ENCODE measurements at regions not wholly inside any gene's neighbourhood (a gene's known extent, or its start where the extent isn't known, plus 50 kb on each side); places are given as distances from the start of the nearest gene placed in this dataset.
"Not testable (repeated sequence)": the region's sequence is repeated elsewhere in the genome, so short reads cannot be mapped to it uniquely, and the experiment has no call there.

DNA sequence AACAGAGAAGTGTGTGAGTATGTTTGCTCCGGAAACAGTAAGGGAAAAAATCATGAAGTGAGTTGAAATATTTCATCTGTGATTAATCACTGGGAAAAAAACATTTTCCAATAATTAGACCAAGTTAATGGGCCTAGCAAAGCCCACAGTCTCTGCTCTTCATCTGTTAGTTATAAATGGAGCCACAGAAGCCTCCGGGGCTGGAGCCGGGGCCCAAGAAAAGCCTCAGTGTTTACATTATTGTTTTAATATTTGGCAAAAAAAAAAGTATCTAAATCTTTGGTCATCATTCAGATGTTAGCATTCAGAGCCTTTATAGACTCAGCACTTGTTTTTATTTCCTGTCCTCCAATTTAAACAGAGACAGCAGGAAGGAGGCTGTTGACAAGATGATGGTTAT, 115.0 kb downstream of the UBE2U start:
- DNase-seq, result no peak

DNA sequence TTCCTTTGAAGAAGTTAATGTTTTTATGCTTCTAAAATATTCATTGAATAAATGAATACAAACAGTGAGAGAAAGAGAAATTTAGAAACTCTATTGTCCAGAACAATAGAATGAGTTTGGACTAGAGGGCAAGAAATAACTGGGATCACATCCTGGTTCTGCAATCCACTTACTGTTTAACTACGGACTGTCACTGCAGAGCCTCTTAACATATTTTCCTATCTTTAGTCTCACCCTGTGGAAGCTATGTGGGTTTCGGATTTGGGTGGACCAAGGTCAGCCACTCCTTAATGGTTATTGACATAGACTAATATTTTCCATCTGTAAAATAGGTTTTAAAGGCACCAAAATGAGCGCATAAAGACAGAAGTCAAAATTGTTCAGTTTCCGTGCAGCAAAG, 116.6 kb downstream of the UBE2U start:
- no peak for DNase-seq

DNA sequence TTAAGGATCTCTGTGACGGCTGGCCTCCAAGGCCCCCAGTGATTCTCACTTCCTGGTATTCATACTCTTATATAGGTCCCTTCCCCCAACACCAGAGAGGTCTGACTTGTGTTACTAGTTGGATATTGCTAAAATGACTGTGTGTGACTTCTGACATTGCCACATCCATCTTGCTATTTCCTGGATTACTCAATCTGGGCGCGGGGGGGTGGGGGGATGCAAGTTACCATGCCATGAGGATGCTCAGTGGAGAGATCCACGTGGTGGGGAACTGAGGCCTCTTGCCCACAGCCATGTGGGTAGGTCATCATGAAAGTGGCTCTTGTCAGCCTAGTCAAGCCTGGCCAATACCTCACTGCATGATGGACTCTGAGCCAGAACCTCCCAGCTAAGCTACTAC, 117.0 kb downstream of the UBE2U start:
- DNase-seq, result no peak

DNA sequence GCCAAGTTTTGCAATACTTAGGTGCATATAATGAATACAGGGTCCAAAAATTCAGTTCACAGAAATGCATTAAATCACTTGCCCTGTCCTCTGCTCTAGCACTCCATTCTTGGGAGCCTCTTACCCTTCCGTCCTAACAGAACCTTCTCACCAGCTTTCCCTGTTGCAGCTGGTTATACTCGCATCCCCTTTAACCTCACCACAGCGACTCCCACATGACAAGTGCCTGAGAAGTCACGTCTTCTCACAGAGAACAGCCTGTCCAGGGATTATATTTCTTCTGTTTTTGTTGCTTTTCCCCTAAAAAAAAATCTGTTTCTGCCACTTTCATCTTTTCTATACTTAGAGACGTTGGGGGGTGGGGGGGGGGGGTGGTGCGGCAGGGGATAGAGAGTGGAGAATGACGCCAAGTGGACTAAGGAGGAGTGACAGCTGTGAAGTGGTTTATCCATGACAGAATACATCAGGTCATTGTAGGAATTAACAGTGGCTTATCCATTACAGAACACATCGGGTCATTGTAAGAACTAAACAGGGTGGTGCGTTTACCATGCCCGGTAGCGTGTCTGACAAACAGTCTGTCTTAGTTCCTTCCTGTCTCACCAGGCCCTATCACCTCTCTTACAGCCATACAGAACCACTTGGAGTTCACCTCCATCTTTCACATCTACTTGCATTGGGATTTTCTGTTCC, 117.6 kb downstream of the UBE2U start:
- no peak for DNase-seq

DNA sequence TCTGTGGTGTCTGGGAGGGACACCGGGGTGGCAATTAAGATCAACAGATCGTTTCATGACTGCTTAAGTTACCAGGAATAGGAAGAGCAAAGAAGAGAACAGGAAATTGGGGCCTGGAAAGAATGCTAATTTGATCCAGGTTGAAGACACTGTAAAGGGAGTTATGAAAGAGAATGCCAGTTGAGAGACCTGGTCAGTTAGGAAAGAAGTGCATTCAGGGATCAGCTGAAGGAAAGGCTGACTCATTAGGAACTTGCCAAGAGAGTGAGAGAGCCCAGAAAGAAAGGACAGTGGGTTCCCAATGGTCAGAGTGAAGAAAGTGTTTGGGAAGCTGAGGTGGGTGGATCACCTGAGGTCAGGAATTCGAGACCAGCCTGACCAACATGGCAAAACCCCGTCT, 119.6 kb downstream of the UBE2U start:
- no peak for DNase-seq

DNA sequence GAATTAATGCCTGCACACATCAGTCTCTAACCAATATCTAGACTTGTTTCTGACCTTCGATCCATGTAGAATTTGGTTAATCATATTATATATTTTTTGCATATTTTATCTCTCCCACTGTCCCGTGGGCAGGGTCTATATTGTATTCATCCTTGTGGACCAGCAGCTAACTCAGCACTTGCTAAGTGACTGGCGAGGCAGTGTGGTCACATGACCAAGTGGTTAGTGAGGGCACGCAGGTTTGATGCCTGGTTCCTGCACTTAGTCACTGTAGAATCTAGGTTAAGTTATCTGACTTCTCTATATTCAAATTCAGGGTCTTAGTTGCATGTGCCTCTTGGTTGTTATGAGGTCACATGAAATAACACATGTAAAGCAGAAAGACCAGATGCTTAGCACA, 120.5 kb downstream of the UBE2U start:
- no peak for DNase-seq

DNA sequence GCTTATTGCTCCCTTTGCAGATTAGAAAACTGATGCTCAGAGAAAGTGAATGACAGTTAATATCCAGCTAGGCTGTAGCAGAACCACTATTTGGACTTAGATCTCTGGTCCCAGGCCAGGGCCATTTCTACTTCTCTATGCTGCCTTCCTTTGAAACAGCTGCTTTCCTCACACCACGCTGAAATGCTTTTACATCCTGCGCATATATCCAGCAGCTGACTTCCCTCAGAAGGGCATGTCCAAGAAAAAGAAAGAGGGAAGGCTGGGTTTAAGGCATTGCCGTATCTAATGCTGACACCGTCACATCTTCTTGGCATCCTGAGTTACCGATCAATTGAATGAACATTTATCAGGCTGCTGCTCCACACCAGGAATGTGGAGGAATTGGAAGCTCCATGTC, 122.4 kb downstream of the UBE2U start:
- no peak for DNase-seq

DNA sequence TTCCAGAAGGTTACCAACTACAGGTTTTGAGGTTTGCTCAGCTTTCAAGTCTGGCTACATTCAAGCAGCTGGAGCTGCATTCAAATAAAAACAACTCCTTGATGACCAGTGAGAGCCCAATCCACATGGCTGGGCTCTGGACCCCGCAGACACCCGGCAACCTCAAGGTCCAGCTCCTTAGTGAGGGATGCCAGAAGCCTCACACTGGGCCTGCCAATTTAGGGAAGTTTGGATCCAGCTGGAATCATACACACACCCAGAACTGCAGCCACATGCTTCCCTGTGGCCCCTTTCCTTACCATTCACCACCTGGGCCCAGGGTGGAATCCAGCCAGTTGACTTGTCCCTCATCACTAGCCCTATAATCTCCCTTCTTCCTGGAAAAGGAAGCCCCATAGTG, 123.7 kb downstream of the UBE2U start:
- no peak for DNase-seq

DNA sequence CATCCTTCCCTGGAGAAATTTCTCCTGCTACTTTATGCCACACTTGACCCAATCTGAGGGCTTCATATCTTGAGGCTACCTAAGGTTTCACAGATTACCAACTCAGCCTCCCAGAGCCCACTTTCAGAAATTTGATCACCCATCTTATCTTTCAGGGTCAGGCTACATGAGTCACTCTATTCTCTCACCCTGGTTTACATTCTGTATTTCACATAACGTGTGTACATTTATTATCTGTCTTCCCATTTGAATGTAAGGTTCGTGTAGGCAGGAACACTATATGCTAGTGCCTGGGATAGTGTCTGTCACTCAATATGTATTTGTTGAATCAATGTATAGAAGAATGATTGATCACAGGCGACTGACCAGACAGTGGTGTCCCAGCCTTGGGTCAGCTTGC, 124.8 kb downstream of the UBE2U start:
- DNase-seq, result no peak

DNA sequence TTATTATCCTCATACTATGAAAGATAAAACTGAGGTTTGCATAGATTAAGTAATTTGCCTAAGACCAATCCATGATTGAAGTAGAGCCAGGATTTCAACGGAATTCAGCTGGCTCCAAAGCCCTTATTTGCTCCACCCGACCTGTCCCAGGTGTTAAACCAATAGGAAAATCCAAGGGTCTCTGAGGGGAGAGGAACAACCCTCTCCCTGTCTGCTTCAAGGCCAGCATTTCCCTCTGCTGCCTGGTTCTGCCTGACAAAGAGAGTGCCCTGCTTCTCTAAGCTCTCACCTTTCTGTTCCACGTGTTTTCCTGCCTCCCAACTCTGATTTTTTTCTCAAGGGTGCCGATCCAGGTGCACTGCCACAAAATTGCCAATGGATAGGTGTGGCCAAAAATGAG, 127.4 kb downstream of the UBE2U start:
- DNase-seq, result no peak

DNA sequence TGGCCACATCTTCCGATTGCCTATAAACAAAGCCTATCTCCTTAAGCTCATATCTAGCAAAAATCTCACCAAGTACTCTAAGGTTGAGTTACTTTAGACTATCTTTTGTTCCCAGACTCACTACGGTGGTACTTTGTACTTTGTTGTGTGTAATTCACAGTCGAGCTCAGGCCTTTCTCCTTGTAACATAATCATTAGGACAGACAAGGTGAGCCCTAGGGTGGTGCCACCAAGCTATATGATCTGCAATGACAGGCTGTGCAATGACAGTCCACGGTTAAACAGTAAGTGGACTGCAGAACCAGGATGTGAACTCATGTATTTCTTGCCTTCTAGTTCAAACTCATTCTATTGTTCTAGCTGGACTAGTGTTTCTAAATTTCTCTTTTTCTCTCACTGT, 132.2 kb downstream of the UBE2U start:
- no peak for DNase-seq

DNA sequence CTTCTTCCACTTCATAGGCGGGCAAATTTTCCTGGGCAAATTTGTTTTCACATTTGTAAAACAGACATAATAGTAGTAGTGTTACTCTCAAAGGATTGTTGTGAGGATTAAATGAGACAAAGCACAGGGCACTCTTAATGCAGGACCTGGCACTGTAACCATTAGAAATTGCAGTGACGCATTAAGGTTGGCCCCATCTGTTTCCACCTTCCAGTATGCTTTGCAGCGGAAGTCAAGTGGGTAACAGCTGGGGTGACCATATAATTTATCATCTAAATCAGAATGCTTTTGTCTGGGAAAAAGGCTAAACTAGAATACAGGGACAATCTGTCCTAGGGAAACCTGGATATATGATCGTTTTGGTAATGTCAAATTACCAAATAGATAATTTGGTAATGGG, 132.5 kb upstream of the CACHD1 start:
- DNase-seq, result no peak

DNA sequence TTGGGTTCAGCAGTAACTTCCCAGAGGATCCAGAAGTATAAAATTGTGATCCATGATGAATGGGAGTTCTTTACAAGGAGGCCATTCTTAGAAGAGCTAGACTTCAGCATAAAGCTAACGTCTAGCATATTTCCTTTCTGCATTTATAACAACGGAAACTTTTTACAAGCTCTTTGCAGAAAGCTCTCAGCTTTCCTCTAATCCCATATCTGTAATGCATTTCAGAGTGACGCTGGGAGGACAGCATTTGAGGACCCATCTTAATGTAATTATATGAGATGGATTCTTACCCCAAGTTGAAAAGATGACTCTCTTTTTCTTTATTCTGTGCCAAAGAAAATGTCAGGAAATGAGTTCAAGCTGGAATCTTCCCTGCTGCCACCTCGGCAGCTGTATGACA, 132.0 kb upstream of the CACHD1 start:
- no peak for DNase-seq

DNA sequence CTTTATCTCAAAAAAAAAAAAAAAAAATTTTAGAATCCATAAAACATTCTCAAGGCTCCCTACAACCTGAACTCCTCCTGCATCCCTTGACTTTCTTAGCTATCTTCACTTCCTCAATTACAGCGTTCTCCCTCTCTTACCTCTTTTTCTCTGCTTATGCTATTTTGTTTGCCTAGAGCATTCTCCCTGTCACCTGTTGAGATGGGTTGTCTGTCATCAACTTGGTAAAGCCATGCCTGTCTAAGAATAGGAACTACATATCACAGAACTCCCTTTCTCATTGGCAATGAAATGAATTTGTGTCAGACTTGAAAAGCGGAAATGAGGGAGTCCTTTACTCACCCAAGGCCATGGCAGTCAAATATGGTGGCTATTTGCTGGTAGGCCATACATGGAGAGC, 129.6 kb upstream of the CACHD1 start:
- no peak for DNase-seq

DNA sequence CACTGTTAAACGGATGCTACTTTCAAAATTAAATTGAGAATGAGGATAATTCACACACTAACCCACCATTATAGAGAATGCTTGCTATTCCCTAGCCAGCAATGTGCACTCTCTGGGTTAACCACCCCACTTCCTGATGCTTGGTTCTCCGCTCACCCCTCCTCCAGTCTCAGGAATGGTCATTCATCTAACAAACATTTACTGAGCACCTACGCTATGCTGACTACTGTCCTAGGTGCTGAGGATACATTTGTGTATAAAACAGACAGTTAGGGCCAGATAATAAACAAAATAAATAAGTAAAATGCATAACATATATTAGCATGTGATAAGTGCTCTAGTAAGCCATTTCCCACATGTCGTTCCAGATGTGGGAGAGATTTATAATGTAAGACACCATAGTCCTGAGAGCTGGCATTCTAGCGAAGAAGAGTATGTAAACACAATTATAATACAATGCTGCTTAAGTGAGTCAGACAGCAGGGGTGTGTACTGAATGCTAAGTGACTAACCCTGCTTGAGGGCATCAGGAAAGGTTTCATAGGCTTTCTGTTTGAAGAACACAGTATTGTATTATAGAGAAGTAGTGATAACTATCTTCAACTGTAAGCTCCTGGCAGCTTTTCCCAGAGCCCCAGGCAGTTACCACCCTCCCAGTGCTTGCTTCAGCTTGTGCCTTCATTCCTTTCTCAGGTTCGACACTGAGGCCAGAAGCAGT, 126.7 kb upstream of the CACHD1 start:
- DNase-seq, result no peak

DNA sequence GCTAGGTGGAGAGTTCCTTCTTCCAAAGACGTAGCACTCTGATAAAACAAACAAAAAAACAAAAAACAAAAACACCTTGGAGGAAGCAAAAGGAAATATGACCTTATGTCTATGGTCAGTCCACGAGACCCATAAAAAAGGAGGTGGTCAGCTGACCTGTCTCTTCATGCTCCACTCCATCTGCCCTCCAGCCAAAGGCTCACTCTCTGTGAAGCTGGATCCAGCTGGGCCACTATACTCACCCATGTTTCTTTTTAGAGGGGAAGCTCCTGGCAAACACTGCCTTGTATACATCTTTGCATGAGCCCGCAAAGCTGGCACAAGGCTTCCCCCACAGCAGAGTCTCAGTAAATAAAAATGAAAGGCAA, 126.1 kb upstream of the CACHD1 start:
- no peak for DNase-seq

DNA sequence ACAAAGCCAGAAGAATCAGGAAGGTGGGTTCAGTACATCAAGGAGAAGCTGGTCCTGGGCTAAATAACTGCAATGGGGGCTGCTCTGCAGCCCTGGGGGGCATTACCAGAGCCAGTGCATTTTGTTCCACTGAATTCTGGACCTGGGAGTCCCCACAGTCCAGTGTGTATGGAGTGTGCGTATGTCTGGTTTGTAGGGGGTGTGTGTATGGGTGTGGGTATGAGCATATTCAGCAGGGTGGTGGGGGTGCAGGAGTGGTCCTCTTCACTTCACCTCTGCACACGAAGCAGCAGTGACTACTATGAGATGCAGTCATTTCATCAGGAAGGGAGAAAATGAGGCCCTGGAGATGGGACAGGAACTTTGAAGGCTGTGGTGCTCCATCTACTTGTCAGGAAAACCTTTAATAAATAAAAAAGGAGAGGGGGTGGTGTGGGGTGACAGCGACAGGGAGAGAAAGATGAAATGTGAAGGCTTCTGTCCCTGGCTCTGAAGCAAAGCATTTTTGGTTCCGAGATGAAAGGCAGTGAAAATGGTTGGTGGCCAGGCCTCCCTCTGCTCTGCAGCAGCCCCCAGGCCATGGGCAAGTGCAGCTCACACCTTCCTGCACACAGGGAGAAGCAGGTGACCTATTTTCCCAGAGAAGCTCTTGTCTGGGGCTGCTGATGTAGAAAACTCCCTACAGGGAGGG, 121.5 kb upstream of the CACHD1 start:
- no peak for DNase-seq

DNA sequence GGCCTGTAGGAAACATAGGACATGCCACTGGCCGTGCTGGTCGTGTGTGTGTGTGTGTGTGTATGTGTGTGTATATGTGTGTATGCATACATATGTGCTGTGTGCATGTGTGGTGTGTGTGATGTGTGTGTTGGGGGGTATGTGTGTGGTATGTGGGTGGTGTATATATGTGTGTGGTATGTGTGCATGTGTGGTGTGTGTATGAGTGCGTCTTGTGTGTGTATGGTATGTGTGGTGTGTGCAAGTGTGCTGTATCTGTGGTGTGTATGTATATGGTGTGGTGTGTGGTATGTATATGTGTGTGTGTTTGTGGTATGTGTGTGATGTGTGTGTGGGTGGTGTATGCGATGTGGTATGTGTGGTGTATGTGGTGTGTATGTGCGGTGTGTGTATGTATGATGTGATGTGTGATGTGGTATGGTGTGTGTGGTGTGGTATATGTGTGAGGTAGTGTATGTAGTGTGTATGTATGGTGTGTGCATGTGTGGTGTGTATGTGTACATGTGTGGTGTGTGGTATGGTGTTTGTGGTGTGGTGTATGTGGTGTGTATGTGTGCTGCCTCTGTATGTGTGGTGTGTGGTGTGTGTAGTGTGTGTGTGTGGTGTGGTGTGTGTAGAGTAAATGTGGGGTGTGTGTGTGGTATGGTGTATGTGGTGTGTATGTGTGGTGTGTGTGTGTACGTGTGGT, 120.8 kb upstream of the CACHD1 start:
- DNase-seq, result no peak

DNA sequence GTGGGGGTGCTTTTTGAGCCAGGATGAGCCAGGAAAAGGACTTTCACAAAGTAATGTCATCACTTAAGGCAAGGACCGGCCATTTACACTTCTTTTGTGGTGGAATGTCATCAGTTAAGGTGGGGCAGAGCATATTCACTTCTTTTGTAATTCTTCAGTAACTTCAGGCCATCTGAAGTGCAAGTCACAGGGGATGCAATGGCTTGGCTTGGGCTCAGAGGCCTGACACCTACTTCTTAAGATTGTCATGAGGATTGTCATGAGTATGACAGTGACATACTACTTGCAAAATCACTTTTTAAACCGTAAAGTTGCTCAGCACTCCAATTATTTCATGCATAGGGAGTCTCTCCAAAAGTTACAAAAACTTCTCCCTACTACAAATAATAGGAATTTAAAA, 114.4 kb upstream of the CACHD1 start:
- not testable (repeated sequence) for DNase-seq

DNA sequence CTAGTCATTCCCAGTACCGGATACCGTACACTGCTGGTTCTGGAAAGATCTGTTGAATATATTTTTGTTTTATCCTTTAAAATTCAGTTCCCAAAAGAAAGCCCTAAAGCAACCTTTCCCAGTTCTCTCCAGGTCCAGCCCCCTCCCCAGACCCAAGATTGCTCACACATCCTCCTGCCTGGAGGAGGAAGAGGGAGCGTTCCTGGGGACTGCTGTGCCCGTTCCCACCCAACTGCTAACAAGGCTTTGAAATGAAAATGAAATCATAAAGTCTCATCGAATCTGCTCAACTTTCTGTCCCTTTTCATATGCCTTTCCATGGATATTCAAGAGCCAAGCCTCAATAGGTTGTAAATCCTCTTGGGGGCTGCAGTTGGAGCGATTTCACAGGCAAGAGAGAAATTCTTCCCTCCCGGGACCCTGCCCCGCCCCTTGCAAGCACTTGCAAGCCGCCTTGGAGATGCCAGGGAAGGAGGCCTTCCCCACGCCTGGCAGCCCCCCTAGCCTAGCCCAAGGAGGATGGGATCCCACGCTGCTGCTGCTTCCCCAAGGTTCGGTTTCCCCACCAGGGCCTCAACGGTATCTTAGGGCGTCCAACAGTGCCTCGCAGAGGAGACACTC, 113.2 kb upstream of the CACHD1 start:
- no peak for DNase-seq

DNA sequence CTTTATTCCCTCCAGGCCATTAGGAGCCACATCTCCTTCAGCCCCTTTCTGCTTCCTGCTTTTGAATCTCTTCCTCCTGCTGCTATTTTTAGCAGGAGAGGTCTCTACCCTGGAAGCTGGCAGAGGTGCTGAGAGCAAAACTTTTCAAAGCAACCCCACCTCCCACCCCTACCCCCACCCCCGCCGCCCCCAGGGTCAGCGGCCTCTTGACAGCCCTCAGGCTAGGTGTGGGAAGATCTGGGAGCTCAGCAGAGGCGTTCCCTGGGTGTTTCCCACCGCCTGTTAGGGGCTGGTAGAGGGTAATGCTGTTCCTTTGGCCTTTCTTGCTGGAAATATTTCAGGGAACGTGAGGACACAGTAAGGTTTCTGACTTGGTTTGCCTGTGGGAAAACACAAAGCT, 112.5 kb upstream of the CACHD1 start:
- DNase-seq, result no peak

DNA sequence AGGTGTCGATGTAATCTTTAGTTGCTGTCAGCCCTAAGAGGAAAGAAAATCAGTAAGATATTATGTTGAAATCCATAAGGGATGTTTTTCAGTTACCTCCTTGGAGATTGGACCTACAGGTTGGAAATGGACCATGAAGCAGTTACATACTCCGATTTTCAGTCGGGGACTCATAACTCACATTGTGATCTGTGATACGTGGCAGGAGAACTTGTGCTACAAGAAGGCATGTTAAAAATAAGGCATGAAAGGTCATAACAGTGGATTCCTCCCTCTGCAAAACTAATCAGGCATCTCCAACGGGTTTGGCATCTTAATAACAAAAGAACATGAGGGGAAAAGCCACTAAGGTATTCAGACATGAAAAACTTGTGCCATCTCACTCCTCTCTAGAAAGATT, 111.2 kb upstream of the CACHD1 start:
- no peak for DNase-seq

DNA sequence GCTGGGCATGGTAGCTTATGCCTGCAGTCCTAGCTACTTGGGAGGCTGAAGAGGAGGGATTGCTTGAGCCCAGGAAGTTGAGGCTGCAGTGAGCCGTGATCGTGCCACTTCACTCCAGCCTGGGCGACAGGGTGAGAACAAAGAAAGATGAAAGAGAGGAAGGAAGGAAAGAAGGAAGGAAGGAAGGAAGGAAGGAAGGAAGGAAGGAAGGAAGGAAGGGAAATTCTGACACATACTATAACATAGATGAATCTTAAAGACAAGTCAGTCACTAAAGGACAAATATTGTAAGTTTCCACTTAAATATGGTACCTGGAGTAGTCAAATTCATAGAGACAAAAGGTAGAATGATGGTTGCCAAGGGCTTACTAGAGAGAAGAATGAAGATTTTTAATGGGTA, 108.0 kb upstream of the CACHD1 start:
- no peak for DNase-seq

Data from Kasumi-1 (cell line).